NAMALWA (cell line): ENCODE measurements at regions not wholly inside any gene's neighbourhood (a gene's known extent, or its start where the extent isn't known, plus 50 kb on each side); places are given as distances from the start of the nearest gene placed in this dataset.
"Not testable (repeated sequence)": the region's sequence is repeated elsewhere in the genome, so short reads cannot be mapped to it uniquely, and the experiment has no call there.

ENCODE experiments used
- DNase-seq: peaks from one replicate; pipeline ENCODE4 v3.0.0-alpha.2; 2015; ENCODE audit warnings: low spot score

- DNase-seq = no peak
Observed at GRCh38 chr11:29627541-29627940, 389.3 kb downstream of the KCNA4 start.

GRCh38 chr11:29623144-29623722, 393.6 kb downstream of the KCNA4 start:
- DNase-seq = no peak

GRCh38 chr11:29616611-29617010, 400.2 kb downstream of the KCNA4 start:
- DNase-seq = no peak

- no peak for DNase-seq
Observed at GRCh38 chr11:29612423-29612822, 404.4 kb downstream of the KCNA4 start.

- no peak for DNase-seq
Observed at GRCh38 chr11:29606330-29607031, 410.3 kb downstream of the KCNA4 start.

GRCh38 chr11:29600151-29600575, 416.7 kb downstream of the KCNA4 start:
- DNase-seq = not testable (repeated sequence)

- no peak for DNase-seq
Observed at GRCh38 chr11:29584342-29584741, 432.5 kb downstream of the KCNA4 start.

GRCh38 chr11:29578806-29579205, 438.0 kb downstream of the KCNA4 start:
- no peak for DNase-seq

GRCh38 chr11:29564486-29564885, 452.3 kb downstream of the KCNA4 start:
- no peak for DNase-seq

- DNase-seq = no peak
Observed at GRCh38 chr11:29562183-29562582, 454.6 kb downstream of the KCNA4 start.

GRCh38 chr11:29553990-29554389, 462.8 kb downstream of the KCNA4 start:
- DNase-seq = no peak

- DNase-seq = no peak
Observed at GRCh38 chr11:29538339-29539036, 478.3 kb downstream of the KCNA4 start.

GRCh38 chr11:29534836-29535235, 482.0 kb downstream of the KCNA4 start:
- DNase-seq = no peak

- DNase-seq = no peak
Observed at GRCh38 chr11:29530961-29531360, 485.9 kb downstream of the KCNA4 start.

GRCh38 chr11:29527391-29527936, 489.4 kb downstream of the KCNA4 start:
- DNase-seq = peak; percentile 90

GRCh38 chr11:29518389-29519174, 498.2 kb downstream of the KCNA4 start:
- DNase-seq = peak; percentile 90

- DNase-seq = no peak
Observed at GRCh38 chr11:29511394-29511793, 505.4 kb downstream of the KCNA4 start.

- no peak for DNase-seq
Observed at GRCh38 chr11:29507376-29507775, 509.5 kb downstream of the KCNA4 start.

- DNase-seq = no peak
Observed at GRCh38 chr11:29495676-29496075, 521.2 kb downstream of the KCNA4 start.

- no peak for DNase-seq
Observed at GRCh38 chr11:29490938-29491337, 525.9 kb downstream of the KCNA4 start.

- no peak for DNase-seq
Observed at GRCh38 chr11:29486301-29486700, 530.5 kb downstream of the KCNA4 start.

- no peak for DNase-seq
Observed at GRCh38 chr11:29485641-29486040, 531.2 kb downstream of the KCNA4 start.
